ENCODE measurements at regions not wholly inside any gene's neighbourhood (a gene's known extent, or its start where the extent isn't known, plus 50 kb on each side); places are given as distances from the start of the nearest gene placed in this dataset.

DNA sequence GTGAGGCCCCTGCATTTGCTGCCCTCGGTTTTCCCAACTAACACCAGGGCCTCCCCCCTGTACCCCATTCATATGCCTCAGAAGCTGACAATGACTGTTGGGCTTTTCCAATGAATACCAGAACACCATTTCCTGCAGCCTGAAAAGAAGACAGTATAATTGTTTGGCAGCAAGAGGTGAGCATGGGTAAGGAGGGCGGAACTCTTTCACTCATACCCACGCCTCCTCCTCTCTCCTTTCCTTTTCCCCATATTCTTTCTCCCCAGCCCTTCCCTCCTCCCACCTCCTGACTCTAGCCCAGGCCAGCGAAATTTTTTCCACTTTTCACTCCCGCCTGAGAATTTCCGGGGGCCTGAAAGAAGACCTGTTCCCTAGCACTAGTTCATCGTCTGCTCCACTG is 58.0 kb upstream of the CHST1 start:
- no peak overlapping the region for H3K4me2 ChIP-seq (ENCODE audit: low read length)
- no peak overlapping the region for H3K4ac ChIP-seq (ENCODE audit: low read depth, low read length)
- H3K27ac ChIP-seq (ENCODE audit: low read depth, low read length): no peak overlapping the region
- DNase-seq: no peak
- no peak overlapping the region for H3K56ac ChIP-seq (ENCODE audit: low read length)
- no peak overlapping the region for H2BK15ac ChIP-seq (replicated peaks; ENCODE audit: low read depth)
- no peaks in the 10 kb centered on the region for H3K4me1 ChIP-seq (ENCODE audit: control insufficient read depth, low read depth, low read length)
- H3K79me2 ChIP-seq (ENCODE audit: control insufficient read depth, insufficient read depth, low read length): no peaks in the 10 kb centered on the region
- no peaks in the 10 kb centered on the region for H3K27me3 ChIP-seq (ENCODE audit: insufficient read depth, low read length, poor library complexity)
- no peak overlapping the region for H2BK5ac ChIP-seq (ENCODE audit: low read length)
- no peak overlapping the region for H3K4me3 ChIP-seq (ENCODE audit: low read length)
- no peak overlapping the region for H2BK120ac ChIP-seq (ENCODE audit: low read depth, low read length)
- H2AK5ac ChIP-seq (ENCODE audit: low read length): no peak overlapping the region
- H3K18ac ChIP-seq (ENCODE audit: low read length): no peak overlapping the region
- H3K23ac ChIP-seq (ENCODE audit: low read length): no peak overlapping the region
- H3K9ac ChIP-seq (ENCODE audit: low read length): no peak overlapping the region
- no peak overlapping the region for H4K5ac ChIP-seq (ENCODE audit: low read length)
- no CpG with 5 or more reads among the region's 7 CpGs for WGBS (ENCODE audit: extremely low coverage, insufficient coverage, low lambda C conversion rate)
- no peak overlapping the region for H4K8ac ChIP-seq (ENCODE audit: low read depth, low read length)
- H3K36me3 ChIP-seq (ENCODE audit: control insufficient read depth, insufficient read depth, low read length): no peaks in the 10 kb centered on the region
- no peaks in the 10 kb centered on the region for H3K79me1 ChIP-seq (ENCODE audit: low read length)

GRCh38 chr11:45722144-45722543 is 56.7 kb upstream of the CHST1 start:
- Histone ChIP-seq H3K18ac (ENCODE audit: low read length) (no peak overlapping the region), H2BK120ac (ENCODE audit: low read depth, low read length) (no peak overlapping the region), H2BK15ac (replicated peaks; ENCODE audit: low read depth) (no peak overlapping the region), H3K56ac (ENCODE audit: low read length) (no peak overlapping the region), H3K27ac (ENCODE audit: low read depth, low read length) (no peak overlapping the region), H3K9ac (ENCODE audit: low read length) (no peak overlapping the region), H3K36me3 (ENCODE audit: control insufficient read depth, insufficient read depth, low read length) (no peaks in the 10 kb centered on the region), H3K23ac (ENCODE audit: low read length) (no peak overlapping the region), H2BK5ac (ENCODE audit: low read length) (no peak overlapping the region), H3K27me3 (ENCODE audit: insufficient read depth, low read length, poor library complexity) (no peaks in the 10 kb centered on the region), H3K4me1 (ENCODE audit: control insufficient read depth, low read depth, low read length) (no peaks in the 10 kb centered on the region), H3K79me1 (ENCODE audit: low read length) (no peaks in the 10 kb centered on the region), H3K79me2 (ENCODE audit: control insufficient read depth, insufficient read depth, low read length) (no peaks in the 10 kb centered on the region), H3K4me3 (ENCODE audit: low read length) (no peak overlapping the region), H4K5ac (ENCODE audit: low read length) (no peak overlapping the region), H3K4ac (ENCODE audit: low read depth, low read length) (no peak overlapping the region), H4K8ac (ENCODE audit: low read depth, low read length) (no peak overlapping the region), H2AK5ac (ENCODE audit: low read length) (no peak overlapping the region), H3K4me2 (ENCODE audit: low read length) (no peak overlapping the region)
- WGBS (ENCODE audit: extremely low coverage, insufficient coverage, low lambda C conversion rate): no CpG with 5 or more reads among the region's 13 CpGs
- DNase-seq: peak; percentile 85

DNA sequence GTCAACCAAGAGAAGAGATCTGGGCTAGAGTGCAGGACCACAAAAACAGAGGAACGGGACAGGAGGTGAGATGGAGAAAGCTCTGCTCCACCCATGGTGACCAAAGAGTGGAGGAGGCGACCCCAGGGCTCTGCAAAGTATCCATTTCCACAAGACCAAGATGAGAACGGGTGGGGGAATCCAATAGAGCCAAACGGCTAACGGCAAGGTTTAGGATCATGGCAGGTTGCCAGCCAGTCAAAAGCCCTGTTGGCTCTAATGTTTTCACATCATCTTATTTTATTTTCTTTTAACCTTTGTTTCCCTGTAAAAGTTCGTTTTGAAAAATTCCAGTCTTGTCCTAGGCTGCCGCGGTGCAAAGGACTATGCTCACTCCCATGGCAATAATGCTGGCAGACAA is 52.1 kb upstream of the CHST1 start:
- Histone ChIP-seq H3K36me3 (ENCODE audit: control insufficient read depth, insufficient read depth, low read length) (no peaks in the 10 kb centered on the region), H4K8ac (ENCODE audit: low read depth, low read length) (no peak overlapping the region), H3K4ac (ENCODE audit: low read depth, low read length) (no peak overlapping the region), H3K4me1 (ENCODE audit: control insufficient read depth, low read depth, low read length) (no peaks in the 10 kb centered on the region), H3K27me3 (ENCODE audit: insufficient read depth, low read length, poor library complexity) (no peaks in the 10 kb centered on the region), H3K4me3 (ENCODE audit: low read length) (no peak overlapping the region), H3K4me2 (ENCODE audit: low read length) (no peak overlapping the region), H3K79me2 (ENCODE audit: control insufficient read depth, insufficient read depth, low read length) (no peaks in the 10 kb centered on the region), H2BK15ac (replicated peaks; ENCODE audit: low read depth) (no peak overlapping the region), H3K23ac (ENCODE audit: low read length) (no peak overlapping the region), H3K27ac (ENCODE audit: low read depth, low read length) (no peak overlapping the region), H3K18ac (ENCODE audit: low read length) (no peak overlapping the region), H3K9ac (ENCODE audit: low read length) (no peak overlapping the region), H2AK5ac (ENCODE audit: low read length) (no peak overlapping the region), H4K5ac (ENCODE audit: low read length) (no peak overlapping the region), H3K56ac (ENCODE audit: low read length) (no peak overlapping the region), H2BK5ac (ENCODE audit: low read length) (no peak overlapping the region), H2BK120ac (ENCODE audit: low read depth, low read length) (no peak overlapping the region), H3K79me1 (ENCODE audit: low read length) (no peaks in the 10 kb centered on the region)
- DNase-seq: no peak
- no CpG with 5 or more reads among the region's 8 CpGs for WGBS (ENCODE audit: extremely low coverage, insufficient coverage, low lambda C conversion rate)

DNA sequence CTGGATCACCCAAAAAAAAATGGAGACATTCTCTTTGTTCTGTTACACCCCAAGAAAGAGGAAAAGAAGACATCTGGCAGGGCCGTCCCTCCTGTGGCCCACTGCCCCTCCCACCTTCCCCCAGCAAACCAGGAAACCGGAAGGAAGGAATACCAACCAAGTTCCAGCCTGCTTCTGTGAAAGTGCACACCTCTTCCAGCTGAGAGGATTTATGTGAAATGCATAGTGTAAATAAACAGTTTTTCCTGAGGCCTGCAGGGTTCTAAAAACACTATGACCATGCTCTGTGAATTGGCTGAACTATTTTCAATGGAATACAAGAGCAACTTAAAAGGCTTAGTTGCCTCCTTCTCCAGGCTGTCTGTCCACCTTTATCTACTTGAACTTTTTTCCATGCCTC is 50.0 kb upstream of the CHST1 start:
- no peaks in the 10 kb centered on the region for H3K27me3 ChIP-seq (ENCODE audit: insufficient read depth, low read length, poor library complexity)
- no peak for DNase-seq
- H3K23ac ChIP-seq (ENCODE audit: low read length): no peak overlapping the region

More for the DNA sequence above, 50.0 kb upstream of the CHST1 start:
- WGBS (ENCODE audit: extremely low coverage, insufficient coverage, low lambda C conversion rate): no CpG with 5 or more reads among the region's 2 CpGs
- no peak overlapping the region for H3K9ac ChIP-seq (ENCODE audit: low read length)
- no peak overlapping the region for H3K4me3 ChIP-seq (ENCODE audit: low read length)
- H3K4me1 ChIP-seq (ENCODE audit: control insufficient read depth, low read depth, low read length): no peaks in the 10 kb centered on the region
- no peak overlapping the region for H3K56ac ChIP-seq (ENCODE audit: low read length)
- no peak overlapping the region for H3K4ac ChIP-seq (ENCODE audit: low read depth, low read length)
- no peak overlapping the region for H4K8ac ChIP-seq (ENCODE audit: low read depth, low read length)
- no peak overlapping the region for H3K4me2 ChIP-seq (ENCODE audit: low read length)
- H2BK15ac ChIP-seq (replicated peaks; ENCODE audit: low read depth): no peak overlapping the region
- H3K79me2 ChIP-seq (ENCODE audit: control insufficient read depth, insufficient read depth, low read length): no peaks in the 10 kb centered on the region
- H3K18ac ChIP-seq (ENCODE audit: low read length): no peak overlapping the region
- no peak overlapping the region for H2AK5ac ChIP-seq (ENCODE audit: low read length)
- no peak overlapping the region for H4K5ac ChIP-seq (ENCODE audit: low read length)
- H3K79me1 ChIP-seq (ENCODE audit: low read length): no peaks in the 10 kb centered on the region
- H3K36me3 ChIP-seq (ENCODE audit: control insufficient read depth, insufficient read depth, low read length): no peaks in the 10 kb centered on the region
- H2BK120ac ChIP-seq (ENCODE audit: low read depth, low read length): no peak overlapping the region
- H3K27ac ChIP-seq (ENCODE audit: low read depth, low read length): no peak overlapping the region
- H2BK5ac ChIP-seq (ENCODE audit: low read length): no peak overlapping the region

Measured in mesendoderm (in vitro differentiated cells).